Heart left ventricle (tissue), 16 donors: ENCODE measurements at regions not wholly inside any gene's neighbourhood (a gene's known extent, or its start where the extent isn't known, plus 50 kb on each side); places are given as distances from the start of the nearest gene placed in this dataset.

Experiments used
- ATAC-seq, 4 donors: fragments of 200-7000 bp; cut with Tn5 transposase; one replicate each; pipeline ENCODE4 v1.9.1; 2020 to 2022; ENCODE audit warnings: moderate library complexity in 4 of 4, mild to moderate bottlenecking in 3 of 4, moderate number of reproducible peaks in 1 of 4
- DNase-seq, 5 donors: peaks; one replicate each; pipeline ENCODE4 v3.0.0-alpha.2; 2020
- H3K27ac ChIP-seq, 12 donors: fragments of 200-600 bp; sonication (generic) in 4 of 12; one replicate each; pipeline versions ENCODE4 v1.5.0 to v1.8.0; 2016 to 2022; ENCODE audit warnings: mild to moderate bottlenecking in 2 of 12
- H3K27me3 ChIP-seq, 9 donors: fragments of 200-600 bp; sonication (generic) in 2 of 9; one replicate each; pipeline versions ENCODE4 v1.5.1 to v1.8.0; 2016 to 2022; ENCODE audit warnings: mild to moderate bottlenecking in 3 of 9
- H3K36me3 ChIP-seq, 9 donors: fragments of 200-600 bp; sonication (generic) in 2 of 9; one replicate each; pipeline versions ENCODE4 v1.5.0 to v1.8.0; 2018 to 2022; ENCODE audit warnings: mild to moderate bottlenecking in 2 of 9
- H3K4me1 ChIP-seq, 12 donors: fragments of 200-600 bp; sonication (generic) in 4 of 12; one replicate each; pipeline versions ENCODE4 v1.5.0 to v1.8.0; 2016 to 2022; ENCODE audit warnings: mild to moderate bottlenecking in 3 of 12
- H3K4me3 ChIP-seq, 12 donors: fragments of 200-600 bp; sonication (generic) in 4 of 12; one replicate each; pipeline versions ENCODE4 v1.5.0 to v1.8.0; 2017 to 2022; ENCODE audit warnings: mild to moderate bottlenecking in 9 of 12, moderate library complexity in 4 of 12
- H3K9me3 ChIP-seq, 12 donors: fragments of 200-600 bp; sonication (generic) in 4 of 12; one replicate each; pipeline versions ENCODE4 v1.5.0 to v1.8.0; 2016 to 2022; ENCODE audit warnings: mild to moderate bottlenecking in 1 of 12
- CTCF ChIP-seq, 12 donors: fragments of 200-600 bp; sonication (generic) in 4 of 12; IDR thresholded peaks; one replicate each; pipeline versions ENCODE4 v1.5.0 to v1.8.0; 2018 to 2022; ENCODE audit warnings: antibody characterized with exemption in 12 of 12, mild to moderate bottlenecking in 5 of 12
- POLR2A ChIP-seq, 2 donors: fragments of 450-650 bp; IDR thresholded peaks; one replicate each; pipeline ENCODE4 v1.6.1; 2017; ENCODE audit warnings: antibody characterized with exemption in 2 of 2, mild to moderate bottlenecking in 2 of 2, moderate library complexity in 2 of 2
- WGBS, 4 donors: extraction: QIAGEN DNeasy Blood & Tissue Kit in 2 of 4; methylation state at CpG; one replicate each; pipeline versions ENCODE4 v1.1.5 to v1.1.7; 2013 to 2018; 5-methylcytosine and 5-hydroxymethylcytosine counted together
- intact Hi-C, 10 donors: fragments of 100-400 bp; cut with DNase I; formaldehyde crosslinking; loops; one replicate each; pipeline versions ENCODE4 v1.11.1 to v1.14.2; 2022
- donor health status: ischemic (EF 13 %, LVEDD 7.1; RV severe dilation, severe dysfunction).
- donor health status: healthy with polysubstance abuse.
- donor health status: DM: no; HTN: yes; CAD: no.
- donor health status: DM: no; HTN: no; CAD: no.
- donor health status: ischemic (EF 25% LVEDD 6.9; RV normal size, moderate dysfunction).
- donor health status: ischemic (EF 25% LVEDD 5.7; RV mildly dilated, moderate dysfunction).
- donor health status: healthy.
- donor health status: DM: yes; HTN: yes; CAD: no.
- donor health status: ischemic (EF 35%, LVEDD 5.7; RV mildly dilated, moderate dysfunction).
- donor health status: nonischemic (EF 11% LVEDD 7.7; RV severe dilation, severe dysfunction).
- donor health status: DM: yes; HTN: yes; CAD: no.
- donor health status: PGD.
- donor health status: ischemic (EF 29% LVEDD 5.4; RV normal size, mild dysfunction).
- donor health status: nonischemic (EF 23%, LVEDD 6.1; RV moderate dilation, normal function).

GRCh38 chr15:46548989-46549388 lies 914.2 kb downstream of the SQOR start:
- H3K4me3 ChIP-seq = no peak overlapping the region
- H3K27me3 ChIP-seq = no peaks in the 10 kb centered on the region
- intact Hi-C loops = loop anchor here in 1 of 10 donors (10.0 kb wide), 1 partner anchor 56 kb away; no protein-coding TSS in a partner anchor
- H3K36me3 ChIP-seq = no peaks in the 10 kb centered on the region
- WGBS, 4 donors = 92 to 95% (median 92%) methylated on average over 1 of the region's 1 CpG
- TF ChIP-seq POLR2A (IDR thresholded peaks at IDR 0.05) (no peak), CTCF (IDR thresholded peaks at IDR 0.05) (no peak)
- ATAC-seq = no peak
- H3K27ac ChIP-seq = no peak overlapping the region
- DNase-seq = no peak
- peaks cover 0 to 5% (median 0%) of the 10 kb centered on the region in 12 donors for H3K9me3 ChIP-seq
- no peaks in the 10 kb centered on the region for H3K4me1 ChIP-seq

- H3K27me3 ChIP-seq = no peaks in the 10 kb centered on the region
- TF ChIP-seq CTCF (IDR thresholded peaks at IDR 0.05) (no peak), POLR2A (IDR thresholded peaks at IDR 0.05) (no peak)
- 68 to 79% (median 73%) methylated on average over 2 of the region's 2 CpGs for WGBS, 4 donors
- no peak overlapping the region for H3K4me3 ChIP-seq
- H3K9me3 ChIP-seq = peaks cover 0 to 5% (median 0%) of the 10 kb centered on the region in 12 donors
- intact Hi-C loops = loop anchor here in 1 of 10 donors (10.0 kb wide), 1 partner anchor 392 kb away; no protein-coding TSS in a partner anchor
- no peaks in the 10 kb centered on the region for H3K36me3 ChIP-seq
- no peak overlapping the region for H3K27ac ChIP-seq
- no peak for DNase-seq
- no peaks in the 10 kb centered on the region for H3K4me1 ChIP-seq
- no peak for ATAC-seq
Observed at GRCh38 chr15:46552316-46552715, 917.5 kb downstream of the SQOR start.

GRCh38 chr15:46555547-46555946 lies 920.7 kb downstream of the SQOR start:
- ATAC-seq = no peak
- DNase-seq = no peak
- intact Hi-C loops = loop anchor here in 1 of 10 donors (10.0 kb wide), 1 partner anchor 389 kb away; no protein-coding TSS in a partner anchor
- TF ChIP-seq POLR2A (IDR thresholded peaks at IDR 0.05) = no peak
- no peak for TF ChIP-seq CTCF (IDR thresholded peaks at IDR 0.05)
- Histone ChIP-seq H3K27me3 (no peaks in the 10 kb centered on the region), H3K9me3 (peaks cover 0 to 7% (median 0%) of the 10 kb centered on the region in 12 donors), H3K27ac (no peak overlapping the region), H3K4me1 (no peaks in the 10 kb centered on the region), H3K36me3 (no peaks in the 10 kb centered on the region), H3K4me3 (no peak overlapping the region)
- WGBS, 4 donors = 28 to 50% (median 37%) methylated on average over 2 of the region's 2 CpGs

GRCh38 chr15:46556010-46556409 lies 921.2 kb downstream of the SQOR start:
- Histone ChIP-seq H3K9me3 (peaks cover 0 to 7% (median 0%) of the 10 kb centered on the region in 12 donors), H3K4me1 (no peaks in the 10 kb centered on the region), H3K36me3 (no peaks in the 10 kb centered on the region), H3K27ac (no peak overlapping the region), H3K4me3 (no peak overlapping the region), H3K27me3 (no peaks in the 10 kb centered on the region)
- DNase-seq (no peak), ATAC-seq (no peak)
- TF ChIP-seq POLR2A (IDR thresholded peaks at IDR 0.05) = no peak
- 86 to 100% (median 94%) methylated on average over 1 of the region's 1 CpG for WGBS, 4 donors
- intact Hi-C loops = loop anchor here in 1 of 10 donors (10.0 kb wide), 1 partner anchor 389 kb away; no protein-coding TSS in a partner anchor
